GM04504 (cell line): ENCODE measurements at regions not wholly inside any gene's neighbourhood (a gene's known extent, or its start where the extent isn't known, plus 50 kb on each side); places are given as distances from the start of the nearest gene placed in this dataset.

Experiments used
- DNase-seq: peaks from one replicate; pipeline ENCODE4 v3.0.0-alpha.2; 2012; ENCODE audit warnings: low read depth

- no peak for DNase-seq
Measured at GRCh38 chr2:150783015-150783414, 295.5 kb upstream of the RND3 start.

- DNase-seq = no peak
Measured at GRCh38 chr2:150782613-150783012, 295.1 kb upstream of the RND3 start.

- DNase-seq = no peak
Measured at GRCh38 chr2:150781142-150781541, 293.7 kb upstream of the RND3 start.

- no peak for DNase-seq
Measured at GRCh38 chr2:150778828-150779227, 291.4 kb upstream of the RND3 start.

- DNase-seq = no peak
Measured at GRCh38 chr2:150769421-150769820, 282.0 kb upstream of the RND3 start.

- no peak for DNase-seq
Measured at GRCh38 chr2:150767991-150768746, 280.7 kb upstream of the RND3 start.

- no peak for DNase-seq
Measured at GRCh38 chr2:150762571-150762970, 275.1 kb upstream of the RND3 start.

- DNase-seq = no peak
Measured at GRCh38 chr2:150759531-150759930, 272.1 kb upstream of the RND3 start.

GRCh38 chr2:150759106-150759505, 271.6 kb upstream of the RND3 start:
- DNase-seq = no peak

GRCh38 chr2:150752229-150752628, 264.8 kb upstream of the RND3 start:
- no peak for DNase-seq

- no peak for DNase-seq
Measured at GRCh38 chr2:150750720-150751119, 263.3 kb upstream of the RND3 start.

GRCh38 chr2:150742094-150742493, 254.6 kb upstream of the RND3 start:
- DNase-seq = no peak

- DNase-seq = no peak
Measured at GRCh38 chr2:150735894-150736498, 248.5 kb upstream of the RND3 start.

- no peak for DNase-seq
Measured at GRCh38 chr2:150733051-150733618, 245.7 kb upstream of the RND3 start.

- no peak for DNase-seq
Measured at GRCh38 chr2:150732491-150732890, 245.0 kb upstream of the RND3 start.

GRCh38 chr2:150732064-150732463, 244.6 kb upstream of the RND3 start:
- DNase-seq = peak; percentile 35

GRCh38 chr2:150729495-150729955, 242.1 kb upstream of the RND3 start:
- no peak for DNase-seq

- no peak for DNase-seq
Measured at GRCh38 chr2:150718280-150718679, 230.8 kb upstream of the RND3 start.

GRCh38 chr2:150716186-150716585, 228.7 kb upstream of the RND3 start:
- no peak for DNase-seq

GRCh38 chr2:150715501-150715900, 228.0 kb upstream of the RND3 start:
- no peak for DNase-seq

GRCh38 chr2:150710916-150711315, 223.4 kb upstream of the RND3 start:
- no peak for DNase-seq

- no peak for DNase-seq
Measured at GRCh38 chr2:150710041-150710440, 222.6 kb upstream of the RND3 start.

- no peak for DNase-seq
Measured at GRCh38 chr2:150706561-150706960, 219.1 kb upstream of the RND3 start.
